ENCODE measurements at regions not wholly inside any gene's neighbourhood (a gene's known extent, or its start where the extent isn't known, plus 50 kb on each side); places are given as distances from the start of the nearest gene placed in this dataset.

DNA sequence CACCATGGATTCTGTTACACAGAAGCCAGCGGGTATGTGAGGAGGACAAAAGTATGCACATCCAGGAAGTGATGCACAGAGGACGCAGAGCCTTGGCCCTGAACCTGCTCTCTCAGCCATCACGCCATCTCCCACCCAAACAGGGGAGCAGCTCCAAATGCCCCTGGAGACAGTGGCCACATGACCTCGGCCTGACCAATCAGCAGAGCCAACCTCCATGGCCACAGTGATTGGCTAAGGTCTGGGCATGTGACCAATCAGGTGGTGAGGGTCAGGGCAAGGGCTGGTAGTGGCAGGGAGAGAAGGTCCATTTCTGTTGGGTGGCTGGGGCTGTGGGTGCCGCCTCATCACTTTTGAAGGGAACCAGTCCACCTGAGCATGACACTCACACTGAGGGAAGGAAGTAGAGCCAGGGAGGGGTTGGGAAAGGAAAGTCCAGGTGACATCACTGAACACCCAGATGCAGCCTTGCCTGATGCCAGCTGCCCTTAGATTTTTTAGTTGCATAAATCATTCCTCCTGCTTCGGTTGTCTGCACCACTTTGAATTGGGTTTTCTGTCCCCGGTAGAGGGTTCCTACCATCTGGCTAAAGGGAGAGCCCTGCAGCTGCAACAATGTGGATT is 70.3 kb upstream of the IQSEC1 start:
- Histone ChIP-seq H3K27ac (ENCODE audit: low read depth, low read length) (no peak overlapping the region), H3K9me3 (ENCODE audit: control insufficient read depth in 1 of 2, low read length in 2 of 2) (no peaks in the 10 kb centered on the region), H3K4me1 (ENCODE audit: insufficient read depth, low read length) (no peaks in the 10 kb centered on the region), H3K36me3 (ENCODE audit: insufficient read depth, low read length) (no peaks in the 10 kb centered on the region), H3K27me3 (ENCODE audit: insufficient read depth, low read length) (no peaks in the 10 kb centered on the region), H3K4me3 (ENCODE audit: low read length in 2 of 2) (no peak overlapping the region)
- CTCF ChIA-PET (ENCODE audit: partially characterized antibody): no interaction called here
- no peak for DNase-seq
- Mint-ChIP-seq H3K9me3 (peaks cover 0 to 2% (median 0%) of the 10 kb centered on the region in 8 donors), H3K36me3 (no peaks in the 10 kb centered on the region), H3K4me3 (no peak overlapping the region), H3K27ac (no peak overlapping the region), H3K27me3 (peaks cover 9 to 10% of the 10 kb centered on the region in 2 donors), H3K4me1 (peaks cover 0 to 7% (median 0%) of the 10 kb centered on the region in 4 donors)
- POLR2A ChIA-PET (ENCODE audit: partially characterized antibody): no interaction called here
- intact Hi-C loops (cut with micrococcal nuclease): no loop called here

DNA sequence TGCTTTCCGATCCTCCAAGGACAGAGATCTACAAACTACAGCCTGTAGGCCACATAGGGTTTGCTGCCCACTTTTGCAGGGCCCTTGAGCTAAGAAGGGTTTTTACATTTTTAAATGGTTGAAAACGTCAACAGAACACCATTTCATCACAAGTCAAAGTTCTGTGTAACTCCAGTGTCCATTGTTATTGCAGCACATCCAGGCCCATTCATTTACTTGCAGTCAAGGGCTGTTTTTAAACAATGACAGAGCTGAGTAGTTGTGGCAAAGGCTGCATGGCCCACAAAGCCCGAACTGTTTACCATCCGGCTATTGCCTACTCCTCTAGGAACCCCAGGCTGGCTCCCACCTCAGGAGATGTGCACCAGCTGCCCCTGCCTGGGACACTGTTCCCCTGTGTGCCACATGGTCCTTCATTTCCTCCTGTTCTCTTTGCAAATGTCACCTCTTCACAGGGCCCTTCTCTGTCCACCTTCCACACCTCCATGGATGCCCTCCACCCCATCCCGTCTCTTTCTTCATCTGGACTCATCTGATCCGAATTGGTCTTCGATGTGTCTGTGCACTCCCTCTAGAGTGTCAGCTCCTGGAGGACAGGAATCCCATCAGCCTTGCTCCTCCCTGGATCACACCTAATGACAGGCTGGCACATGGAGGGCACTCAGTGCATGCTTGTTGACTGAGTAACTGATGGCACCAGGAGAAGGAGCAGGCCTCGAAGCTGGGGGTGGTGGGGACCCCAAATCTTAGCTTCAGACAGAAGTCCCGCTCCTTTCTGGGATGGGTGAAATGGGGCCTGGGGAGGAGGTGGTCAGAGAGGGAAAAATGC is 69.5 kb upstream of the IQSEC1 start:
- ChIA-PET POLR2A (ENCODE audit: partially characterized antibody) (no interaction called here), CTCF (ENCODE audit: partially characterized antibody) (no interaction called here)
- no peaks in the 10 kb centered on the region for H3K9me3 ChIP-seq (ENCODE audit: control insufficient read depth in 1 of 2, low read length in 2 of 2)
- H3K4me3 ChIP-seq (ENCODE audit: low read length in 2 of 2): no peak overlapping the region
- Mint-ChIP-seq H3K9me3 (peaks cover 0 to 2% (median 0%) of the 10 kb centered on the region in 8 donors), H3K36me3 (no peaks in the 10 kb centered on the region), H3K4me3 (no peak overlapping the region), H3K4me1 (peaks cover 0 to 1% (median 0%) of the 10 kb centered on the region in 4 donors), H3K27ac (peak overlapping the region in 1 of 7 donors; percentile 84), H3K27me3 (peaks cover 9 to 10% of the 10 kb centered on the region in 2 donors)
- intact Hi-C loops (cut with micrococcal nuclease): no loop called here
- H3K27ac ChIP-seq (ENCODE audit: low read depth, low read length): no peak overlapping the region
- H3K27me3 ChIP-seq (ENCODE audit: insufficient read depth, low read length): no peaks in the 10 kb centered on the region
- no peaks in the 10 kb centered on the region for H3K36me3 ChIP-seq (ENCODE audit: insufficient read depth, low read length)
- DNase-seq: no peak
- no peaks in the 10 kb centered on the region for H3K4me1 ChIP-seq (ENCODE audit: insufficient read depth, low read length)

GRCh38 chr3:13141991-13142412 is 68.8 kb upstream of the IQSEC1 start:
- no peak overlapping the region for H3K27ac ChIP-seq (ENCODE audit: low read depth, low read length)
- Mint-ChIP-seq H3K9me3 (peaks cover 0 to 2% (median 0%) of the 10 kb centered on the region in 8 donors), H3K4me1 (no peaks in the 10 kb centered on the region), H3K27ac (no peak overlapping the region), H3K4me3 (no peak overlapping the region), H3K36me3 (no peaks in the 10 kb centered on the region), H3K27me3 (peaks cover 9 to 10% of the 10 kb centered on the region in 2 donors)
- no peak overlapping the region for H3K4me3 ChIP-seq (ENCODE audit: low read length in 2 of 2)
- H3K27me3 ChIP-seq (ENCODE audit: insufficient read depth, low read length): no peaks in the 10 kb centered on the region
- H3K36me3 ChIP-seq (ENCODE audit: insufficient read depth, low read length): no peaks in the 10 kb centered on the region
- H3K4me1 ChIP-seq (ENCODE audit: insufficient read depth, low read length): no peaks in the 10 kb centered on the region
- no peak for DNase-seq
- ChIA-PET POLR2A (ENCODE audit: partially characterized antibody) (no interaction called here), CTCF (ENCODE audit: partially characterized antibody) (no interaction called here)
- intact Hi-C loops (cut with micrococcal nuclease): no loop called here
- no peaks in the 10 kb centered on the region for H3K9me3 ChIP-seq (ENCODE audit: control insufficient read depth in 1 of 2, low read length in 2 of 2)

- peaks cover 0 to 2% (median 0%) of the 10 kb centered on the region in 8 donors for H3K9me3 Mint-ChIP-seq
- H3K27me3 Mint-ChIP-seq: peaks cover 9 to 12% of the 10 kb centered on the region in 2 donors
- DNase-seq: no peak
- H3K4me1 Mint-ChIP-seq: no peaks in the 10 kb centered on the region
- Histone ChIP-seq H3K27me3 (ENCODE audit: insufficient read depth, low read length) (no peaks in the 10 kb centered on the region), H3K27ac (ENCODE audit: low read depth, low read length) (no peak overlapping the region), H3K36me3 (ENCODE audit: insufficient read depth, low read length) (no peaks in the 10 kb centered on the region), H3K4me1 (ENCODE audit: insufficient read depth, low read length) (no peaks in the 10 kb centered on the region), H3K4me3 (ENCODE audit: low read length in 2 of 2) (no peak overlapping the region), H3K9me3 (ENCODE audit: control insufficient read depth in 1 of 2, low read length in 2 of 2) (no peaks in the 10 kb centered on the region)
- ChIA-PET POLR2A (ENCODE audit: partially characterized antibody) (no interaction called here), CTCF (ENCODE audit: partially characterized antibody) (no interaction called here)
- no peak overlapping the region for H3K4me3 Mint-ChIP-seq
- H3K27ac Mint-ChIP-seq: no peak overlapping the region
- intact Hi-C loops (cut with micrococcal nuclease): no loop called here
- H3K36me3 Mint-ChIP-seq: no peaks in the 10 kb centered on the region
Observed at GRCh38 chr3:13141183-13141582, 68.0 kb upstream of the IQSEC1 start.

GRCh38 chr3:13140596-13140995 is 67.4 kb upstream of the IQSEC1 start:
- no peak overlapping the region for H3K27ac Mint-ChIP-seq
- Histone ChIP-seq H3K4me3 (ENCODE audit: low read length in 2 of 2) (no peak overlapping the region), H3K27ac (ENCODE audit: low read depth, low read length) (no peak overlapping the region), H3K27me3 (ENCODE audit: insufficient read depth, low read length) (no peaks in the 10 kb centered on the region), H3K9me3 (ENCODE audit: control insufficient read depth in 1 of 2, low read length in 2 of 2) (no peaks in the 10 kb centered on the region), H3K4me1 (ENCODE audit: insufficient read depth, low read length) (no peaks in the 10 kb centered on the region), H3K36me3 (ENCODE audit: insufficient read depth, low read length) (no peaks in the 10 kb centered on the region)
- no peaks in the 10 kb centered on the region for H3K4me1 Mint-ChIP-seq
- no peaks in the 10 kb centered on the region for H3K36me3 Mint-ChIP-seq
- CTCF ChIA-PET (ENCODE audit: partially characterized antibody): no interaction called here
- intact Hi-C loops (cut with micrococcal nuclease): no loop called here
- no peak overlapping the region for H3K4me3 Mint-ChIP-seq
- DNase-seq: no peak
- POLR2A ChIA-PET (ENCODE audit: partially characterized antibody): no interaction called here
- peaks cover 9 to 12% of the 10 kb centered on the region in 2 donors for H3K27me3 Mint-ChIP-seq
- peaks cover 0 to 2% (median 0%) of the 10 kb centered on the region in 8 donors for H3K9me3 Mint-ChIP-seq

DNA sequence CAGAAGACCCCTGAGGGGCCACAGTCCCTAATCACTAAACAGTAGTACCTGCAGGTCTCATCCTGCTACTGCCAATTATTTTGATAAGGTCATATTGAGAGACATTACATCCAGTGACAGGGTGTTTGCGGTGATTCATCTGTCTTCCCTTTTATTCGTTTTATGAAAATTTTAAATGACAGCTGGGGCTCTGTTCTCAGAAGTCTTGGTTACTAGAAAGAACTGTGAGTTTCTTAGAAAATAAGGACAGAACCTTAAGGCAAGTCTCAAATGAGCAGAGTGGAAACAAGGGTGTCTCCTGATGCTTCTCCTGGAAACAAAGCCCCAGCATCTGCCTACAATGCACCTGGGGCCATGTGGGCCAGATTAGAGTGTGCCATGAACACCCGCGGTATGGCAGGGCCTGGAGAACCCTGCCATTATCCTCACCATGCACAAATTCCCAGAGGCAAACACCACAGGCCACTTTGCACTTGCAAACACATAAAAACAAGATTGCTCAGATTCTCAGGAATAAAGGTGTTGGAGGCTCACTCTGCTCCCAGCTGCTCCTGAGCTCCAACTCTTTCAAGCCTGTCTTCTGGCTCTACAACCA is 66.3 kb upstream of the IQSEC1 start:
- no peaks in the 10 kb centered on the region for H3K36me3 ChIP-seq (ENCODE audit: insufficient read depth, low read length)
- H3K27ac ChIP-seq (ENCODE audit: low read depth, low read length): no peak overlapping the region
- intact Hi-C loops (cut with micrococcal nuclease): no loop called here
- no peaks in the 10 kb centered on the region for H3K4me1 ChIP-seq (ENCODE audit: insufficient read depth, low read length)
- H3K27me3 ChIP-seq (ENCODE audit: insufficient read depth, low read length): no peaks in the 10 kb centered on the region
- Mint-ChIP-seq H3K4me1 (no peaks in the 10 kb centered on the region), H3K4me3 (no peak overlapping the region), H3K9me3 (peaks cover 0 to 2% (median 0%) of the 10 kb centered on the region in 8 donors), H3K27ac (no peak overlapping the region), H3K36me3 (no peaks in the 10 kb centered on the region), H3K27me3 (peaks cover 9 to 12% of the 10 kb centered on the region in 2 donors)
- no peaks in the 10 kb centered on the region for H3K9me3 ChIP-seq (ENCODE audit: control insufficient read depth in 1 of 2, low read length in 2 of 2)
- DNase-seq: no peak
- ChIA-PET CTCF (ENCODE audit: partially characterized antibody) (no interaction called here), POLR2A (ENCODE audit: partially characterized antibody) (no interaction called here)
- no peak overlapping the region for H3K4me3 ChIP-seq (ENCODE audit: low read length in 2 of 2)

DNA sequence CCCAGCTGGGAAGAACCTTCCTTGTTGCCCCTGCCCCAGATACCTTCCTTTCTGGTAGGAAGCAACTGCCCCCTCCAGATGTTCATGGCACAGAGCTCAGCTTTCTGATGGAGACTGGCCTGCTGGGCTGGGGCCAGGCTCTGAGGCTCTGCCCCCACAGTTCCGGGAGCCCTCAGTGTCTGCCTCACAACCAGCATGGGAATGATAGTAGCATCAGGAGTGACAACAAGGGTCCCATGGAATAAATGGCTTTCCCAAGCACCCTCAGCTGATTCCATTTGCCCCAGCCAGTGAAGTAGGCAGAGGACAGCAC is 65.6 kb upstream of the IQSEC1 start:
- Histone ChIP-seq H3K27ac (ENCODE audit: low read depth, low read length) (no peak overlapping the region), H3K27me3 (ENCODE audit: insufficient read depth, low read length) (no peaks in the 10 kb centered on the region), H3K36me3 (ENCODE audit: insufficient read depth, low read length) (no peaks in the 10 kb centered on the region), H3K9me3 (ENCODE audit: control insufficient read depth in 1 of 2, low read length in 2 of 2) (no peaks in the 10 kb centered on the region), H3K4me3 (ENCODE audit: low read length in 2 of 2) (no peak overlapping the region), H3K4me1 (ENCODE audit: insufficient read depth, low read length) (no peaks in the 10 kb centered on the region)
- no peak for DNase-seq
- CTCF ChIA-PET (ENCODE audit: partially characterized antibody): no interaction called here
- H3K36me3 Mint-ChIP-seq: no peaks in the 10 kb centered on the region
- no peak overlapping the region for H3K27ac Mint-ChIP-seq
- POLR2A ChIA-PET (ENCODE audit: partially characterized antibody): no interaction called here
- no peak overlapping the region for H3K4me3 Mint-ChIP-seq
- intact Hi-C loops (cut with micrococcal nuclease): no loop called here
- peaks cover 0 to 2% (median 0%) of the 10 kb centered on the region in 8 donors for H3K9me3 Mint-ChIP-seq
- no peaks in the 10 kb centered on the region for H3K4me1 Mint-ChIP-seq
- peaks cover 12% of the 10 kb centered on the region in 2 donors for H3K27me3 Mint-ChIP-seq
